HPDE6-E6E7 (cell line): ENCODE measurements at regions not wholly inside any gene's neighbourhood (a gene's known extent, or its start where the extent isn't known, plus 50 kb on each side); places are given as distances from the start of the nearest gene placed in this dataset.

Source experiments
- DNase-seq: peaks from one replicate; pipeline ENCODE4 v3.0.0; 2011; ENCODE audit warnings: missing footprints; ENCODE audit errors: extremely low spot score

DNA sequence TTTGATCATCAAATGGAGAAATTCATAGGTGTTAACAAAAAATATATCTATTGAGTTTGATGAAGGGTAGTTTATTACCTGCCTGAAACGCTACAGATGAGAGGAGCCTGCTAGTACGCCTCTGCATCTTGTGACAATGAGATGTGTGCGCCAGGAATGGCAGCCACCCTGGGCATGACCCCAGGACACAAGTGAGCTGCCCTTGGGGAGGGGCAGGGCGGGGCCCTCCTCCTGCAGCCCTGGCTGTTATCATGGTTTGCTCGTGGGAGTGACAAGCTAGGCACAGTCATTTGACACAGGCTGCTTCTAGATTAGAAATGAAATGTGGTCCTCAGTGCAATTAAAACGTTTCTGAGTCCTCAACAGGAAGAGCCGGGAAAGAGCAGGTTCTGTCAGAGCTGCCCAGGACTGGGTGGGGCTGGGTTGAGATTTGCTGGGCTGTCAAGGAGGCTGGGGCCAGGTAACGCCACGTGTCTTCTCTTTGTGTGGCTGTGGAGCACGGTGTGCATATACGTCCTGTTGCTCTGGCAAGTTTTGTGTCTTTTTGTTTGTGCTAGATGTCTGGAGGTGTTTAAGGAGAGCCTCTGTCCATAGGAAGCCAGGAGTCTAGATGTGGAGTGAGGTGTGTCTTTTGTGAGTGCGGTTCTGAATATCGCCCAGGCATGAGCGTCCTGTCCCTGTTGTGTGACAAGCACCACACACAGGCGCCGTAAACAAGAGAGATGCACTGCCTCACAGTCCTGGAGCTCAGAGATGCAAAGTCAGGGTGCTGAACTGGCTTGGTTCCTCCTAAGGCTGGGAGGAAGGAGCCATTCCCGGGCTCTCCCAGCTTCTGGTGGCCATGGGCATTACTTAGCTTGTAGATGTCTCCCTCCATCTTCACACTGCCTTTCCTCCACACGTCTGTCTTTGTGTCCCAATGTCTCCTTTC is 129.0 kb upstream of the IRX4 start:
- DNase-seq, result no peak

DNA sequence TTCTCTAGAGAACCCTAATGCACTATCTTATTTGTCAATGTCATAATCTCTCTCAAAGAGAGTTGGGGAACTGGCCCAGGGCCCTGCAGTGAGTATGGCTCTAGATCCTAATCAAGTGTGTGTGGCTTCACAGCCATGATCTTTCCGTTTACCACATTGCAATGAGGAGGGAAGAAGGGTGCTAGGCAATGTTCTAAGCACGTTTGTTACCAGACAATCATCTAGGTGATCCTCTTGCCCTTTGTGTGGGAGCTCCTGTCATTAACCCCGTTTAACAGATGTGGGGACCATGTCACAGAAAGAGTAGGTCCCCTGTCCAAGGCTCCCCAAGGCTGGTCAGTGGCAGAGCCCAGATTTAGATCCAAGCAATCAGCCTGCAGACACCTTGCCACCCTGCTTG is 128.2 kb upstream of the IRX4 start:
- no peak for DNase-seq

DNA sequence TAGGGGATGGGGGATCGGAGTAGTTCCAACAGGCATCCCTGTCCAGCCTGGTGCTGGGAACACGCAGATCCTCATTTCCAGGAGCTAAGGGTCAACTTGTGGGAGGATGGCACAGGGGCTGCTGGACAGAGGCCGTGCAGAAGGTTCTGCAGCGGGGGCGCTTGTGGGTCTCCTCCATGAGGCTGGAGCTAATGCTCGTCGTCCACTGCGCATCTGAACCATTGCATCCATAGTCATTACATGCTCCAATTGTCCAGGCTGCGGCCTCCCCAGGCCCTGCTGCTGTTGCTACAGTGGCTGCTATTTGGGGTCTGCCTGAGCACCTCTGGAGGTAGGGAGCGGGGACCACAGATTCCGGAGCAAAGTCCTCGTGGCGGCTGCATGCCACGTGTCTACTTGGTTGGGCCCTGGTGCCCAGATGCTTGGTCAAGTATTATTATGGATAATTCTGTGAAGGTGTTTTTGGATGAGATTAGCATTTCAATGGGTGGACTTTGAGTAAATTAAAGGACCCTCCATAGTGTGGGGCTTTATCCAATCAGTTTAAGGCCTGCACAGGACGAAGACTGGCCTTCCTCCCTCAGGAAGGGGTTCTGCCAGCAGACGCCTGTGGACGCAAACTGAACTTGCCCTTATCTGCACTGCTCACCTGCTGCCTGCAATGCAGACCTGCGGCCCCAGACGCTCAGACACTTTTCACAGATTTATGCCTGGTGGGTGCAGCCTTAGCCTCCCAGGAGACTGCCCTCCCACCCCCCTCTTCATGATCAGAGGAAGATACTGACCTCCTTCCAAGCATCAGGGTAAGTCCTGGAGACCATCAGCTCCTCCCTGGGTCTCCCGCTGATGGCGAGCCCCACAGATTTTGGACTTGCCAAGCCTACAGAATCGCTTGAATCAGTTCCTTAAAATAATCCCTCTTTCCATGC is 127.5 kb upstream of the IRX4 start:
- DNase-seq, result no peak

DNA sequence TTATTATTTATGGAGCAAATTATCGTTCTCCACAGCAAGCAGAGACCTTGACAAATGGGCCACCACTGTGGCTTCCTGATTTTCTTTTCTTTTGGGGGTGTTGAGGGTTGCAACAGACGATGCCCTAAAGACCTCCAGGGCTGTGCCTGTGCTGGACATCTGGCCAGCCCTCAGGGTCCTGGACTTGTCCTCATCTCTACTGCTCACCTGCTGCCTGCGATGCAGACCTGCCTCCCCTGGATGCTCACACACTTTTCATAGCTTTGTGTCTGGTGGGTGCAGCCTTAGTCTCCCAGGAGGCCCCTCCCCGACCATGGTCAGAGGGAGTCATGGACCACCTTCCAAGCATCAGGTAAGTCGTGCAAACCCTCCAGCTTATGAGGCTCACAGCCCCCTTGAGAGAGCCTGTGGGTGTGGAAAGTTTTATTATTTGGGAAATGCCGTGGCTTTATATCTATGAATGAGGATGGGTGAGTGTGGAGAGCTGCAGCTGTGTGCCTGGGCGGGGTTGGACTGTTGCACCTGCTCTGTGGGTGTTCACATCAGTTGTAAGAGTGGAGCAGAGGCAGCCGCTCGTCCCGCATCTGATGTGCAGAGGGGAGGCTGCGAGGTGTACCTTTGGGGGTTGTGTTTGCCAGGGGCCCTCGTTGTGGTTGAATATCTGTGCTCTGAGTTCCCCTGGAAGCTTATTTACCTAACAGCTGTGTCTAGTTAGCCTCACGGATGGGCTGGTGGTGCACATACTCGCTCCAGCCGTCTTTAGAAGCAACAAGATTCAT is 126.3 kb upstream of the IRX4 start:
- DNase-seq, result no peak

DNA sequence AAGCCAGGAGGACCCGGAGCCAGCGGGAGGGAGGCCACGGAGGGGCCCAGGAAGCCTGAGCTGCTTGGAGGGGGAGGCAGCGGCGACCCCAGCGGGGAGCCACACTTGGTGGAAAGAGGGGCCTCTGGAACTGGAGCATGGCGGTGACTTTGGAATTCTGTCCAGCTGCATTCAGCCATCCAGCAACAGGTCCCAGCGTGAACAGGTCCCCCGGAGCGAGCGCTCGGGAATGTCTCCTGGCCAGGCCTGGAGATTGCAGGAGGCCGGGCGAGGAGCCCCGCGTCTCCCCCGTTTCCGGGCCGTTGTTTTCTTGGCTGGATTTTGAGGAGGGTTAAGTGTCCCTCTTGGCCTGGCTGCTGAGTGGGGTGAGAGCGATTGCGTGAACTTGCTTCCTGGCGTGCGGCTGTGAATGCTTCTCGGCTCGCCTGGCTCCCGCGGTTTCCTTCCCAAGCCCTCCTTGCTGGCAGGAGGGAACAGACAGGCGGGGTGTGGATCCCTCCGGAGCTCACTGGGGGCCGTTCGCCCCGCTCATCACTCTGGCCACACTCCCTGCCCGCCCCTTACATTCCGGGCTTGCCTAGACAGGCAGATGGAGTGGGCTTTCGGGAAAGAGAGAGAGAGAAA is 125.3 kb upstream of the IRX4 start:
- no peak for DNase-seq

DNA sequence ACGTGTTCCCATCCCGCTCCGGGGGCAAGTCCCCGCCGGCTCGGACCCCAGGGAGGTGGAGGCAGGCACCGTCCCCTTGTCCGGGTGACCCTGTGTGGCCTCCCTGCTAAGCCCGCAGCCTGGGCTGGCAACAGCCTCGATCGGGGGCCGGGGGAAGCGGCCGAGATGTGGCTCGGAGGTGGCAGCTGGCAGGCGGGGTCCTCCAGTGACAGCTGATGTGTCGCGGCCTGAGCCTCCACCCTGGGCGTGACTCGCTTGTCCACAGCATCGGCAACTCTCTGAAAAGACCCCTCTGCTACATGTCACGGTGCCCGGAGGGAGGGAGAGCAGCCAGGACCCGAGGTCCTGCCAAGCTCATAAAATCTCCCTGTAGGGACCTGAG is 124.8 kb upstream of the IRX4 start:
- DNase-seq, result no peak

DNA sequence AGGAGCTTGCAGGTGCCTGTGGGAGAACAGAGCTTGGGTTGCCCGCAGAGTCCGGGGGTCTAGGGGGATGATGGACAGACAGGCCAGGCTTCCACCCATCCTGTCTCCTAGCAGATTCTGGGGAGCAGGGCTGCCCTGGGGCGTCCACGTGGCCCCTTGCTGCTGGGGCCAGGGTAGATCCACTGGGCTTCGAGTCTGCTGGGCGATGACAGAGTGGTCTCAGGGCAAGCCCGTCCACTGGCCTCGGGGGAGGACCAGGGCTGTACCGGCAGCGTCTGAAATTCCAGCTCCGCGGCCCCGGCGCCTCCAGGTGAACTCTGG is 124.2 kb upstream of the IRX4 start:
- no peak for DNase-seq

DNA sequence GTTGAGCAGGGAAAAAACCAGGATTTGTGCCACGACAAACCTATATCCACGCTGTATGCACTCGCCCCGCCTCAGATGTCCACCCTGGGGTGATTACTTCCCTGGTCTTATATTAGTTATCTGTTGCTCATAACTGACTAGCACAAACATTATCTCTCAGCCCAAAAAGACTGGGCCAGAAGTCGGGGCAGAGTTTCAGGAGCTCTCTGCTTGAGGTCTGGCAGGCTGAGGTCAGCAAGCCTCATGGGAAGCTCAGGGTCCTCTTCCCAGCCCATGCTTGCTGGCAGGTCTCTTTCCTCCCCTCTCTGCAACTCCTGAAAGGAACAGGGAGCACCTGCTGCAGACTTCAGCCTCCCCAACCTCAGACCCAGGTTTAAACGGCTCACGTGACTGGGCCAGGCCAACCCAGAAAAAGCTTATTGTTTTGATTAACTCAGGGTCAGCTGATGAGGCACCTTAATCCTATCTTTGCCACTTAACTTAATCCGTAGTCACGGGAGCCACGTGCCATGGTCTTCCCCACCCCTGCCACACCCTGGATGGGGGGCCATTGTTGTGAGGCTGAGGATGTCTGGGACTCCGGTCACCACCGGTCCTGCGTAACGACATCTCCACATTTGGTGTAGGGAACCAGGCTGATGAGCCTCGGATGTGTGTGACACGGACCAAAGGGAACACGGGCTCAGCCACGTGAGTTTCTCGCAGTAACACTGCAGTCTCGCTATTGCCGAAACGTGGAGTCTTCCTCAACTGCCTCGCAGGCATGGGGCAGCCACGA is 123.7 kb upstream of the IRX4 start:
- no peak for DNase-seq

DNA sequence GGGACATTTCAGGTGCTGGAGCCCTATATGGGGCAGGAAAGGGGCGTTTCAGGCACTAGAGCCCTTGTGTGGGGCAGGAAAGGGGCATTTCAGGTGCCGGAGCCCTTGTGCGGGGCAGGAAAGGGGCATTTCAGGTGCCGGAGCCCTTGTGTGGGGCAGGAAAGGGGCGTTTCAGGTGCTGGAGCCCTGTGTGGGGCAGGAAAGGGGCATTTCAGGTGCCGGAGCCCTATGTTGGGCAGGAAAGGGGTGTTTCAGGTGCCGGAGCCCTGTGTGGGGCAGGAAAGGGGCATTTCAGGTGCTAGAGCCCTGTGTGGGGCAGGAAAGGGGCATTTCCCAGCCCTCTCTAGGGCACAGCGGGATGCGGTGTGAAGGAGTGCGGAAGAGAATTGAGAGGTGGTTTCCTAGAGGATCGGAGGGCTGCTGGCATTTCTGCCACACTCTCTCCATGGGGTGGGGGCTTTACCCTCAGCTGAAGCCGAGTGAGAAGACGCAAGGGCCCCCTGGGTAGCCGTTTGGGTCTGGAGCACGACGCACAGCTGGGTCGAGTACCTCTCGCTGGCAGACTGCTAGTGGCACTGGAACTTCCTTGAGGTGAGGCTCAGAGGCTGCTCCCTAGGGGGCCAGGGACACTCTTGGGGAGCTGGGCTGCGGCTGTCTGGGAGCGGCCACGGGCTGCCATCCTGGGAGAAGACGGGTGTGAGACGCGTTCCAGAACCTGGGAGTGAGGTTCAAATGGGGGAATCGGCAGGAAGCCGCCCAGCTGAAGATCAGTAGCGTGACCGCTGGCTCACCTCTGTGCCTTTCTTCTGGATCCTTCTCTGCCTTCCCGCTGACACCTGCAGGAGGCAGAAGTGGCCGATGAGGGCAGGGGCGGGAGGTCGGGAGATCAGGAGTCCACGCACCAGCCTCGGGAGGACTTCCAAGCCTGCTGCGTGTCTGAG is 122.6 kb upstream of the IRX4 start:
- DNase-seq, result no peak

DNA sequence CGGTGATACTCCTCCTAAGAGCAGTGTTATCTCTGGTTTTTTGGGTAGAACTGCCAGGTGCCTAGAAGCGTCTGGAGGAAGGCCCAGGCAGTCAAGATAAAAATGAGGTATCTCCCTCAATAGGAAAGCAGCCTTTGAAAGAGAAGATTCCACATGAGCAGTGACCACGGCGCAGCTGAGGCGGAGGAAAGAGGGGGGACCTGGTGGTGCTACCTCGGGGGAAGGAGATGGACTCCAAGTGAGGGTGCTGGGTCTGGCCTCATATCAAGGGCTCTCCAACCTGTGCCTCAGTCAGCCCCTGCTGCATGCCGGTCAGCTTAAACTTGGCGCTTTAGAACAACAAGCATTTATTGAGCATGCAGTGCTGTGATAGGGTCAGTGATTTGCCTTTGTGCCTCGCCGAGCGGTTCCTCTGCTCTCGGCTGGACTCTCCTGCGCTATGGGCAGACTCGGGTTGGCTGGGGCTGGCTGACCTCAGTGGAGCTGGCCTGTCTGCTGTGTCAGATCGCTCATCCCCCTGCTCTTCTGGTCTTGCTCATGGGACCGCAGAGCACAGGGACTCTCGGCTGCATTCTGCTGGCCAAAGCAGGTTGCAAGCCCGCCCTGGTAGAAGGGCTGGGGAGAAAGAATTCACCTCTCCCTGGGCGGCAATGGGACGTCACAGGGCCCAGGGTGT is 121.1 kb upstream of the IRX4 start:
- no peak for DNase-seq

DNA sequence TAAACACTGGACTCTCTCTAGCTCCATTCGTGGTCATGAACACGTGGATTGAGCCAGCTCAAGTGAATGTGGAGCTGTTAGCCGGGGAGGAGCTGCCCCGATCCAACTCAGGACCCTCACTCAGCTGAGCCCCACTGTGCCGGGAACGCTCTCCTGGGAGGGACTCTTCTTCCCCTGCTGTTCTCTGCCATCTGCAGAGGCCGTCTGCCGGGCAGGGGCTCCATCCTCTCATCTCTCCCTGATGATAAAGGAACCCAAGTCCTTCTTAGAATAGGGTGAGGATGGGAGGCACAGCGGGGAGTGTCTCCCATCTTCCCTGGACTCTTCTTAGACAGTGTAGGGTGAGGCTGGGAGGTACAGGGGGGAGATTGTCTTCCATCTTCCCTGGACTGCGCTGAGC is 120.5 kb upstream of the IRX4 start:
- DNase-seq, result no peak

DNA sequence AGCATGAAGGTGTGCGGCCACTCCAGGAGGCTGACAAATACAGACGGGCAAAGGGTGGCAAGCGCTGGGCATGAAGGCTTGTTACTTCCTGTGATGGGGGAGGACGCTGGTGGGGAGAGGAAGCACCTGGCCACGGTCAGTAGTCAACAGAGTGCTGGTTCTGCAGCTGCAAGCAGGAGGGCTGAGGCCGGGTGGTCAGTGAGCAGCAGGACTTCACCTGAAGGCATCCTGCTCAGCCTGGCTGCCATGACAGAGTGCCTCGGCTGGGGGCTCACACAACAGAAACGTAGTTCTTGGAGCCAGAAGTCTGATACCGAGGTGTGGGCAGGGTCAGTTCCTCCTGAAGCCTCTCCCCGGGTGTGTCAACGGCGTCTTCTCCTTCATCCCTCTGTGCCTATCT is 118.6 kb upstream of the IRX4 start:
- DNase-seq, result no peak

DNA sequence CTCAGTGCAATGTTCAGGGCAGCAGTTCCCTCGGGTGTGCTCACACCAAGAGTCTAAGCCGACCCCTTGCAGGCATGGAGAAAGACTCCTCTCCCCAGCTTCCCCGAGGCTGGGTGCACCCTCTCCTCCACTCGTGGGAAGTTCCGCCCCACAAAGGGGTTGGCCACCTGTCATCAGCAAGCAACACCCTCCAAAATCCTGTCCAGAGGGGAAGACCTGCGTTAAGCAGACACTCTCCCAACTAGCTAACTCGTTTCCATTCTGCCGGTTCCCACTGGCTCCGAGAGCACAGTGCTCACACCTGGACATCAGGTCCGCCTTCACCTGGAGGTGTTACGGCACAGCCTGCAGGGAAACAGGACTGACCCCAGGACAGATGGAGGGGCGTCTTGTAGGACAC is 117.9 kb upstream of the IRX4 start:
- DNase-seq, result no peak

DNA sequence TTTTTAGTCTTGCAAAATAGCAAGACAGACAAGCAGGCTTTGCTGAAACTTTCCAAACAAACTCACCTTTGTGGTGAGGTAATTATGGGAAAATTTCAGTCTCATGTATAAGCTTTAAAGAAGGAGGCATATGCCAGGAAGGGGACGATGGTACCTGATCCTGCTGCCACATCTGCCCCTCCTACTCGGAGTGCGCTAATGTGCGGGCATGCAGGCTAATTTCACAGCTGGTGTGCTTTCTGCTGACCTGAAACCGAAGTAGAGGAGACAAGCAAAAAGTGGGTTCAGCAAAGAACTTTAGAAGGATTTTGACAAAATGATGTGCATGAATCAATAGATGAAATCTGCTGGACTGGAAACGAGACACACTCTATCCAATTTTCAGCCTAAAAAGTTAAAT is 117.1 kb upstream of the IRX4 start:
- no peak for DNase-seq

DNA sequence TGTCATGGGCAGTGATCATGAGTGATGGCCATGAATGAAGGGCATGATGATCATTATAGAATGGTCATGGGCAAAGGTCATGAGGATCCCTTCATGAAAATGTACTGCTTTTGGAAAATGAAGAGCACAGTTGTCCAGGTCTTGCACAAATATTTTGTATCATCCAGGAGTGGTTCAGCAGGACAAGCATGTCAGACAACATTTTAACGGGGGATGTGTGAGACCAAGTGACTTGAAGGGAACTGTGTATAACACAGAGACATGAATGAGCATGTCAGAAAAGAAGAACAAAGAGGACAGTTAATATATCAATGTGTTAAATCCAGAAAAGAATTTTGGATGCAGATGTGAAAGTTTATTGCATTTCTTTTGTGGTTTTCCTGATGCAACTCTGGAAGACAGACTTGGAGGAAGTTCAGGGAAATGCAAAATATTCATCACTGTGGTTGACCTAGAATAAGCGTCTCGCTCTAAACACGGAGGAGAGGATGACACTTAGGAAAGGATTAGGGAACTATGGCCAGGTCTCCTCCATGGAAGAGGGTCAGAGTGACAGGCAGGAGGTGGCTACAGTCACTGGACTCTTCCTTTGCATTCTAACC is 116.1 kb upstream of the IRX4 start:
- DNase-seq, result no peak

DNA sequence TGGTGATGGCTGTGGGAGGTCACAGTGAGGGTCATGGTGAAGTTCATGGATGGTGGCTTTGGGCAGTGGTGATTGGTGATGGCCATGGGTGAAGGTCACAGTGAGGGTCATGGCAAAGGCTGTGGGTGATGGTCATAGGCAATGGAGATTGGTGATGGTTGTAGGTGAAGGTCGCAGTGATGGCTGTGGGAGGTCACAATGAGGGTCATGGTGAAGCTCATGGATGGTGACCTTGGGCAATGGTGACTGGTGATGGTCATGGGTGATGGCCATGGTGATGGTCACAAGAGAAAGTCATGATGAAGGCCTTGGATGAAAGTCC is 115.6 kb upstream of the IRX4 start:
- DNase-seq, result no peak

DNA sequence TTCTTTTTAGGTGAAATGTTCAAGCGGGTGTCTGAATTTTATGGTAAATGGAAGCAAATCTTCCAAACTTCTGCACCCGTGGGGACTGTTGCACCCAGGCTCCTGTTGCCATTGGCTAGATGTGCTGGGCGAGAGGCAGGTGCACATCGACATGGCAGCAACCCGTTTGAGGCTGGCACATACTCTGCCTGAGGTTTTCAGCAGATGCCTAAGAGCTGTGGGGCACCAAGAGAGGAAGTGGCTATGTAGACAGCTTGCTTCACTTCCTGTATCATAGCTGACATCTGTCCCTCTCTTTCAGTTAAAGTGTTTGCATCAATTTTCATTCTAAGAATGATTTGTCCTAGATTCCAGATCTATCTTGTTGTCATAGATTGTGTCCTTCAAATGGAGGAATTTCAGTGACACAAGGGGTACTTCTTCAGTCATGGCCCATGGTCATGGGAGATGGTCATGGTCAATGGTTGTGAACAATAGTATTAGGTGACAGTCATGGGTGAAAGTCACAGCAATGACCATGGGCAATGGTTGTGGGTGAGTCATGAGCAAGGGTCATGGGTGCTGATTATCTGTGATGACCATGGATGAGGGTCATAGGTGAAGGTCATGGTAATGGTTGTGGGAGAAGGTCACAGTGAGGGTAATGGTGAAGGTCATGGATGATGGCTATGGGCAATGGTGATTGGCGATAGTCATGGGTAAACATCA is 115.1 kb upstream of the IRX4 start:
- no peak for DNase-seq

DNA sequence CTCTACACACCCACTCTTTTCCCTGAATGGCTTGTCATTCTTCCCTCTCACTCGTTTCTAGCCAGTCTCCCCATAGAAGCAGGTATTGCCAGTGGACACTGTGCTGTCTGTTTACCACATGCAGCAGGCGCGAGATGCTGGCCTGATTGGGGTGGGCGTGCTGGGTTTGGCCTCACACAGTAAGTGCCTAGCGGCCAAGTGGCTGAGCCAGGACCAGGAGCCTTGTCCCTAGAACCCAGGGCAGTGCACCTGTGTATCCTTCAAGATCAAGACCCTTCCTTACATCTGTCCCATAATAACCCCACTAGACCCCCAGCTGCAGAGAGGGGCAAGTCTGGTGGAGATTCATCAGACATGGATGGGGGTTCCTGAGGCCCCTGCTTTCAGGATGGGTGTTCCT is 112.8 kb upstream of the IRX4 start:
- DNase-seq, result no peak
